Osteoblast (primary cell): ENCODE measurements at regions not wholly inside any gene's neighbourhood (a gene's known extent, or its start where the extent isn't known, plus 50 kb on each side); places are given as distances from the start of the nearest gene placed in this dataset.
A peak's percentile ranks its signal among the peaks of the same experiment; 100 is the strongest.

ENCODE experiments used
- DNase-seq: peaks from one replicate; pipeline ENCODE4 v3.0.0; 2011; ENCODE audit warnings: low spot score, mixed read lengths; ENCODE audit not compliant: insufficient read length; ENCODE audit errors: missing footprints
- H2AFZ ChIP-seq: 2 replicates; pipeline ENCODE4 v1.6.0; 2011; ENCODE audit warnings: mild to moderate bottlenecking, low read length
- H3K27ac ChIP-seq: 2 replicates; pipeline ENCODE4 v1.5.1; 2011; ENCODE audit warnings: mild to moderate bottlenecking, low read depth, low read length, moderate library complexity
- H3K27me3 ChIP-seq: 2 replicates; pipeline ENCODE4 v1.6.0; 2012; ENCODE audit warnings: mild to moderate bottlenecking, control low read depth, inconsistent platforms, low read length, moderate library complexity; ENCODE audit not compliant: insufficient read depth
- H3K36me3 ChIP-seq: 2 replicates; pipeline ENCODE4 v1.5.1; 2011; ENCODE audit warnings: mild to moderate bottlenecking, low read length, control low read depth, moderate library complexity; ENCODE audit not compliant: insufficient read depth
- H3K4me1 ChIP-seq: 2 replicates; pipeline ENCODE4 v1.5.1; 2011; ENCODE audit warnings: mild to moderate bottlenecking, low read length, control low read depth, moderate library complexity; ENCODE audit not compliant: insufficient read depth
- H3K4me2 ChIP-seq: 2 replicates; pipeline ENCODE4 v1.6.0; 2011; ENCODE audit warnings: mild to moderate bottlenecking, low read length; ENCODE audit not compliant: insufficient read depth
- H3K4me3 ChIP-seq: fragments of 200-600 bp; sonication (generic); 3 replicates; pipeline ENCODE4 v1.5.1; 2012; ENCODE audit warnings: mild to moderate bottlenecking, low read length, inconsistent platforms; ENCODE audit not compliant: insufficient read depth
- H3K79me2 ChIP-seq: 2 replicates; pipeline ENCODE4 v1.6.0; 2012; ENCODE audit warnings: mild to moderate bottlenecking, low read length, control low read depth, inconsistent platforms; ENCODE audit not compliant: insufficient read depth
- H3K9me3 ChIP-seq: 2 replicates; pipeline ENCODE4 v1.5.1; 2011; ENCODE audit warnings: low read depth, low read length, control low read depth
- H4K20me1 ChIP-seq: 2 replicates; pipeline ENCODE4 v1.6.0; 2012; ENCODE audit warnings: mild to moderate bottlenecking, low read length, control low read depth; ENCODE audit not compliant: insufficient read depth
- CTCF ChIP-seq: IDR thresholded peaks from 2 replicates; pipeline ENCODE4 v1.5.1; 2011; ENCODE audit warnings: mild to moderate bottlenecking, low read depth, low read length, moderate library complexity; ENCODE audit errors: extremely low read depth

- Histone ChIP-seq H3K27ac (no peak overlapping the region), H3K27me3 (no peaks in the 10 kb centered on the region), H3K4me3 (no peak overlapping the region), H3K4me1 (peaks cover 7% of the 10 kb centered on the region), H3K9me3 (no peaks in the 10 kb centered on the region), H4K20me1 (no peaks in the 10 kb centered on the region), H2AFZ (peak overlapping the region; percentile 43), H3K4me2 (no peak overlapping the region), H3K36me3 (no peaks in the 10 kb centered on the region), H3K79me2 (no peaks in the 10 kb centered on the region)
- DNase-seq = no peak
- TF ChIP-seq CTCF = no peak
These were observed 476.4 kb upstream of the AGTR1 start for GRCh38 chr3:148221303-148221702.

GRCh38 chr3:148223266-148223665, 474.4 kb upstream of the AGTR1 start:
- no peaks in the 10 kb centered on the region for H3K79me2 ChIP-seq
- H3K4me3 ChIP-seq = no peak overlapping the region
- H3K4me2 ChIP-seq = peak overlapping the region; percentile 7
- TF ChIP-seq CTCF = no peak
- no peaks in the 10 kb centered on the region for H4K20me1 ChIP-seq
- H3K9me3 ChIP-seq = no peaks in the 10 kb centered on the region
- H3K27me3 ChIP-seq = no peaks in the 10 kb centered on the region
- peaks cover 7% of the 10 kb centered on the region for H3K4me1 ChIP-seq
- H3K36me3 ChIP-seq = no peaks in the 10 kb centered on the region
- no peak for DNase-seq
- peak overlapping the region; percentile 19 for H2AFZ ChIP-seq
- H3K27ac ChIP-seq = no peak overlapping the region

GRCh38 chr3:148226246-148226645, 471.5 kb upstream of the AGTR1 start:
- no peak overlapping the region for H3K4me3 ChIP-seq
- DNase-seq = no peak

GRCh38 chr3:148227534-148227933, 470.2 kb upstream of the AGTR1 start:
- H4K20me1 ChIP-seq = no peaks in the 10 kb centered on the region
- H3K79me2 ChIP-seq = no peaks in the 10 kb centered on the region
- no peak overlapping the region for H3K4me3 ChIP-seq
- no peak overlapping the region for H2AFZ ChIP-seq
- no peak for TF ChIP-seq CTCF
- H3K9me3 ChIP-seq = no peaks in the 10 kb centered on the region
- DNase-seq = no peak
- H3K27me3 ChIP-seq = no peaks in the 10 kb centered on the region
- H3K36me3 ChIP-seq = no peaks in the 10 kb centered on the region
- H3K4me1 ChIP-seq = peaks cover 7% of the 10 kb centered on the region
- H3K4me2 ChIP-seq = no peak overlapping the region
- no peak overlapping the region for H3K27ac ChIP-seq

More at GRCh38 chr3:148226246-148226645, 471.5 kb upstream of the AGTR1 start:
- no peak overlapping the region for H3K27ac ChIP-seq
- H2AFZ ChIP-seq = no peak overlapping the region
- no peaks in the 10 kb centered on the region for H3K27me3 ChIP-seq
- H3K36me3 ChIP-seq = no peaks in the 10 kb centered on the region
- H3K9me3 ChIP-seq = no peaks in the 10 kb centered on the region
- no peak for TF ChIP-seq CTCF
- H3K4me1 ChIP-seq = peaks cover 7% of the 10 kb centered on the region
- H3K79me2 ChIP-seq = no peaks in the 10 kb centered on the region
- no peak overlapping the region for H3K4me2 ChIP-seq
- H4K20me1 ChIP-seq = no peaks in the 10 kb centered on the region
